Medulla oblongata (tissue), 1 donor: ENCODE measurements at regions not wholly inside any gene's neighbourhood (a gene's known extent, or its start where the extent isn't known, plus 50 kb on each side); places are given as distances from the start of the nearest gene placed in this dataset.

Experiments
- DNase-seq: peaks from one replicate; pipeline ENCODE4 v3.0.0-alpha.2; 2015; ENCODE audit errors: extremely low spot score

DNA sequence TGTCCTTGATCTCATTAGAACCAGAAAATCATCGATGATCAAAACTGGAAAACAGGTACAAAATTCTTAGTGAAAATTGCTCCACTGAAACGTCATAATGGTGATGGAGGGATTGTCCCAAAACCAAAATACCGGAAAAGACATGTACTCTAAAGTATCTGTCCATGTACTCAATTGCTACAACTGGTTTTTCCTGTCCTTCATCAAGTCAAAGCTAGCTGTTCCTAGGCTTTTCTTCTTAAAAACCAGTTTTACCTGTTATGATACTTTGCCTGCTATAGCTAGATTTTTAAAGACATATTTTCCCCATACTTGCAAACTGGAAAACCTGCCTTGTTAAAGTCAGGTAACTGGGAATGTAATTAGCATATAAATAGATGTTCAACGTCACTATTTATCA, 50.5 kb upstream of the LRRC1 start:
- no peak for DNase-seq

DNA sequence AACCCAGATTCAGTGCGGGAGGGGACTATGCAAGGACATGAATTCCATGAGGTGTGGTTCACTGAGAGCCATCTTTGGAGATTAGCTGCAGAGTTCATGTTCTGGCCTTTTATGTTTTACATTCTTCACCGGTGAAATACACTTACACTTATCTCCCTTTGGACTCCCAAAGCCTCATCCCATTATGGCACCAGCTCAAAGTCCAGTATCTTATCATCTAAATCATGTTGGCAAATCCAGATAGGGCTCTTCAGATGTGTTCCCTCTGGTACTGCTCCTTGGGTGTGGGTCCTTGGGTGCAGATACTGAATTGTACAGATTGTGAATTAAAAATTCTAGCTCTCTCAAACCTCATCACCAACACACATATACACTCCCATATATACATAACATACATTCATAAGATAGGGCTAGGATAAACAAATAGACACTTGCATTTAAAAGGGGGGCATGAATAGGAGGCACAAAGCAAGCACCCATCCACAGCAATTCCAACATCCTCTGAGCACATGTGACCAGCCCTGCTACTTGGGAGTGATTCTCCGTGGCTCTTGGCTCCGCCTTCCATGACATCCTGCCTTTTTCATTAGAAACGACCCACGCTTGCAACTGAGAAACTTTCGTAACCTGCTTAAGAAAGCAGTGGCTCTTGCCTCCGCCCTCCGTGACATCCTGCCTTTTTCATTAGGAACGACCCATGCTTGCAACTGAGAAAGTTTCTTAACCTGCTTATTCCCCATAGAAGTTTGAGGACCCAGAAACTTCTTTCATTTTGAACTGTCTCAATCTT, 53.6 kb upstream of the LRRC1 start:
- no peak for DNase-seq

DNA sequence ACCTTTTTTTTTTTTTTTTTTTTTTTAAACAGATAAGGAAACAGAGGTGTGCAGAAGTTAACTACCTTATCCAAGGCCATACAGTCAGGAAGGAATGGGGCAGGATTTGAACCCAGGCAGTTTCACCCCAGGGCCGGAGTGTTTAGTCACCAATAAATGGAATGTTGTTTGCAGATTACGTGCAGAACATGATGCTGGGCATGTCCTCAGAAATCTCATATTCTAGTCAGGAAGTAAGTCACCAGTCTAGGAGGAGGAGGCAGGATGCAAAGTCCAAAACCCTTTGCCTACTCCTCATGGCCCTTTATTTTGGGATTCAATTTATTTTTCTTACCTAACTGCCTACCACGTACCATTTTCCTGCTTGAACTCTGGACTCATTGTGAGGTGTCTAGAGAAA, 57.1 kb upstream of the LRRC1 start:
- DNase-seq, result no peak

DNA sequence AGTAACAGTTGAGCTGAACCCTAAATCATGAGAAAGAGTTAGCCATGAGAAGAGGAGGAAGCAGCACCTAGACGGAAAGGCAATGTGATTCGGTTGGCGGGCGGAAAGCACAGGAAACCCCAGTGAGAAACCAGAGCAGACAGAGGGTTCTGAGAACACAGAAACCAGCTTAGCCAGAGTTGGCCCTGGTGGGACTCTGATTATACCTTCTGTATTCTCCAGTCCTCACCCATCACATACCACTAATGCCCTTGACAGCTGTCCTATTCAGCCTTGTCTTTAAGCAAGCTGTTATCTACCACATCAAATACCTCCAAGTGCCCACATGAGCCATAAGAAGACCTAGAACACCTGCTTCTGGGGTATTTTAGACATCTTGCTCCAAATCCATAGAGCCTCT, 58.9 kb upstream of the LRRC1 start:
- no peak for DNase-seq

DNA sequence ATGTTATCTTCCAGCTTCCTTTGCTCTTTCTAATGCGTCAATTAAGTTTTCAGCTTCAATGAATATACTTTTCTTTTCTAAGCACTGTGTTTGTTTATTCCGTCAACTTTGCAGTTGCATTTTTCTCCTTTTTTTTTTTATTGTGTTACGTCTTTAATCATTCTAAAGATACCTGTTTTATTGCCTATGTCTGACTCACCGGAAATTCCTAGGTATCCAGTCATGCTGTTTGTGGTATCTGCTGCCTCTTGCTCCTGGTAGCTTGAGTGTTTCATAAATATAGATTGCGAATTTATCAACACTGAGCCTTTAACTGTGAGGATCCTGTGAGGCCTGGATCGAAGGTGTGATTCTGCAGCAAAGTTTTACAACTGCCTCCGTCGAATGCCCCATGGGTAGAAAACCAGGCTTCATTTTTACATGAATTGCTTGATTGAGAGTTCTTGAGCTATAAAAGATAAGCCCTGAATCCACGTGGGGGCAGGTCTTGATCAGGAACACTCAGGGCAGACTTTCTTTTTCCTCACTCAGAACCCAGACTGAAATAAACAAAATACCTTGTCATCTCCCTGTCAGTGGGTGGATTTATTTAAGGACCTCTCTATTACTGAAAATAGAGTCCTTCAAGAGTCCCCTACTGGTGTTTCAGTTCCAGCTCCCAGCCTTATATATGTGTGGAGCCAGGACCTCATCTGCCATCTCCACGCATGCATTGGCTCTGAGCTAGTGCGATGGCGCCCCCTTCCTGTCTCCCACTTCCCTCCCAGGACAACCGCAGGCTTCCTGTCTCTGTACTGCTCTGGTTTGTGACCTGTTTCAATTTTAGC, 60.1 kb upstream of the LRRC1 start:
- no peak for DNase-seq

DNA sequence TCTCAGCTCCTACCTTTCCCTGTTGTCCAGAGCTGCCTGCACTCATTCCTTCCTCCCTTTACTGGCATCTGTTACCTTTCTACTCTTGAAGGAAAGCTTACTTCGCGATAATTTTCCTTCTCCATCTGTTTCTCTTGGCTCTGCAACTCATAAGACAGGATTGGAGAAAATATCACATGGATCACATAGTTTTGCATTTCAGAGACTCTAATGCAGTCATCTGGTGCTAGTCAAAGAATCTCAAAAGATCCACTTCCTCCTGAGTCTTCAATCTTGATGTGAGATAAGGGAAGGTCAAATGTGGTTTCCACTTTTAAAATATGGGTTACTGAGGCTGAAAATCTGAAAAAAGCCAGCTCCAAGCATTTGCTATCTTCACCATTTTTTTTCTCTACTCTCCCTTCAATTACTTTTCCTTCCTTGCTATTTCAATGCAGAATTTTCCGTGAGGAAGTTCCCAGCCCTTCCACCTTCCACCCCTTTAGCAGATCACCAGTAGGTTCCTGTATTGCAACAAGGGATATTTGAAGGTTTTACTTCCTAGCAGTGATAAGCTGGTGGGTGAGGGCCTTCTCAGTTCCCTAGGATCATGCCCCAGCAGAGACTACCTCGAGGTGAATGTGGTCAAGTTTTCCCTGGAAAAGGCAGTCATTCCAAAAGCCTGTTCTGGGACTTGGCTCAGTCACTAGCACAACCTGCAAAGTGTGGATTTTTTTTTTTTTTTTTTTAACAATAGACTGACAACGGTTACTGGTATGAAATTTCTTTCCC, 62.8 kb upstream of the LRRC1 start:
- DNase-seq, result no peak

DNA sequence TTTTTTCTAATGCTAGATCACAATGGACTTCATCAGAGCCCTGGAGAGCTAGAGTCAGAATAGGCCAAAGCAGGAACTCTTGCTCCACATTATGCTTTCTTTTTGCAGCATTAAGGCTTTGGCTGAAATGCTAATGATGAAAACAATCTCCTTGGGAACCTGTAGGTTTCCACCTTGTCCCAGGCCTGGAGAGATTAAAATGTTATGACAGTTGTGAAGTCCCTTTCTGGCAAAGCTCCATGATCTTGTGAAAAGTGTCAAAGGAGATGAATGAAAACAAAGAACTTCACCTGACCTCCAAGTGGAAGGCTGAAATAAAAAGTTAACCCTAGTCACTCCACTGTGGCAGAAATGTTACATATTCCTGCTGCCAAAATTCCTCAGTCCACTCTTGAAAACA, 64.0 kb upstream of the LRRC1 start:
- peak; percentile 11 for DNase-seq

DNA sequence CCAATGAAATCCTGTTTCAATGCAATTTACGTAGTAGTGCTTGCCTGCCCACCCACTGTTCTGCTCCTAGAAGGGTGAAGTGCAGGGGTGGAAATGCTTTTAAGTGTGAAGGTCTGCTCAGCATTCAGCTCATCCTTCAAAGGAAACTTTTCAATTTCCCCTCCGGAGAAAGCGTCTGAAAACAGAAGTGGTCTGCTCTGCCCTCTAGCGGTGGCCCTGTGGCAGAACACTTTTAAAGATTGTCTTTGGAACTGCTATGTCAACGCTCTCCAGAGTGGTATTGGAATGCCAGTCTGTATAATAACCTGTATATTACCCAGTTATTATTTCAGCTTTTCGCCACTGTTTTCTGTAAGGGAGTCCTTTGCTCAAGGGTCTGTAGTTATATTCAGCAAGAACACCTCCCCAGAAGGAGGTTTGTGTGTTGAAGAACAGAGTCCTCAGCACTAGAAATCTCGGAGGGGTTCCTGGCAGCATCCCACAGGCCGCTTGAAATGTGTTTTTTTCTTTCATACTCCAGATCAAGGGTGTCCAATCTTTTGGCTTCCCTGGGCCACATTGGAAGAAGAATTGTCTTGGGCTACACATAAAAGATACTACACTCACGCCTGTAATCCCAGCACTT, 63.1 kb upstream of the KLHL31 start:
- DNase-seq, result peak; percentile 70

DNA sequence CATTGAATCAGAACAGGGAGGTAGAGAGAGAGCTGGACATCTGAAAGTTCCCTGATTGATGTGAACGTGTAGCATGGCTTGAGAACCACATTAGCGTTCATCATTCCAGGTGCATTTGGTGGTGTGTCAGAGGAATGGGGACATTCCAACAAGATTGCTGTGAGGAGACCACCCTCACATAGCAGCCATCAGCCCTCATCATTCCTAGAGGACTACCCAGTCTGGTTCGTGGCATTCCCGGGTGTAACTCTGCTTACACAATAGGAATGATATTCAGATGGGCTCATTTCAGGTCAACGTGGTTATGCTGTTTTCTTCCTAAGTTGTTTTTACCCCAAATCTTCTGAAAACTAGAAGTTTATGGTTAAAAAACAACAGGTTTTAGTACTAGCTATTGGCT, 62.2 kb upstream of the KLHL31 start:
- DNase-seq, result no peak

DNA sequence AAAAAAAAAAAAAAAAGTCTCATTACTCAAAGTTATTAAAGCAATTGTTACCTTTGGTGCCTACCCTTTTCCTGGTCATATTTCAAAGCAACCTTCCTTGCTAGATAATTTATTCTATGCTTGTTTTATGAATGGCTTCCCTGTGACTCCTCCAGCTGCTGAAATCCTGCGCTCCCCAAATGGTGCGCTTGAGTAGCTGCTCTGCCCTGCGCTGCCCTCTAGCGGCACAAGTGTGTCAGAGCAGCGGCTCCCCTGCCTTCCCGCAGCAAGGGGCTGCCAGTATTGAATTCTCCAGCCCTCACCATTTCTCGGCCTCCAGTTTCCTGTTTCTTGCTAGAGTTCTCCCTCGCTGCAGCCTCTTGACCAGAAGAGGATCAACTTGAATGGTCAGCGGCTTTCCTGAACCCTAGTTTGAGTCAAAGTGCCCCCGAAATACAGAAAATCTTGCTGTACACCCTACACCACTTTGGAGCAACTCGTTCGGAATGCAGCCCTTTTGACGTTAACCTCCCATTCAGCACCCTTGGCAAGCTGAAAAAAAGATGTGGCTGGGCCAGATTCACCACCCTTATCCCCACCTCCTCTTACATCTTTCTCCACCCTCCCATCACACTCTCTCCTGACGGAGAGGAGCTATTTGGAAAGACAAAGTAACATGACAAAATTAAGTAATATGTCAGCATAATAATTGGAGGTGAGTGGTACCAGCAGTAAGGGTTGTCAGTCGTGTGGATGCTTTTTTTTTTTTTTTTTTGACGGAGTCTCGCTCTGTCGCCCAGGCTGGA, 60.4 kb upstream of the KLHL31 start:
- DNase-seq, result peak; percentile 88

DNA sequence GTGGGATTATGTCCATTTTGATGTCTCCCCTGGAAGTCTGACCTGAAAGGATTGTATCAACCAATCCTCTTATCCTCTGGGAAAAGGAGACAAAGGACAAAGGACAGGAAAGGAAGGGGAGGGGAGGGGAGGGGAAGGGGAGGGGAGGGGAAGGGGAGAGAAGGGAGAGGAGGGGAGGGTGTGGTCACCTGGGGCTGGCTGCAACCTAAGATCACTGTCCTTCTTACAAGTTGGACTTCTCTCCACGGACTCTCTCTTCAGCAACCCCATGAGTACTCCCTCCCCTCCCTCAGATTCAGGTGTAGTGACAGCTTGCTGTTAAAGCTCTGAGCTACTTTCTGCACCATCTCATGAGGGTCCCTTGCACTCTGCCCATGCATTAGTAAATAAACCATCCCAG, 58.9 kb upstream of the KLHL31 start:
- no peak for DNase-seq

DNA sequence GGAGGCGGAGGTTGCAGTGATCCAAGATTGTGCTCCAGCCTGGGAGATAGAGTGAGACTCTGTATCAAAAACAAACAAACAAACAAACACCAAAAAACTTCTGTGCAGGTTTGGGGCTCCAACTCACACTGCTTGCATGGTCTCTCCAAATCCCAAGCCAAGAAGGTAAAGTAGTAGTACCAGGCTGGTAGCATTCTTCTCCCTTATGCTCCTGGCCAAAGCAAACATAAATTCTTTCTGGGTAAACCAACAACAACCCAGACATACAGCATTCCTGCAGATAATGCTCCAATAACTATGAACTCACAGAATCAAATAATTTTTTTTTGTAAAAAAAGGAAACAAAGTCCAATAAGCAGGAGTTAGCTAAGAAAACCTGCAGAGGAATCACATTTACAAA, 57.8 kb upstream of the KLHL31 start:
- no peak for DNase-seq

DNA sequence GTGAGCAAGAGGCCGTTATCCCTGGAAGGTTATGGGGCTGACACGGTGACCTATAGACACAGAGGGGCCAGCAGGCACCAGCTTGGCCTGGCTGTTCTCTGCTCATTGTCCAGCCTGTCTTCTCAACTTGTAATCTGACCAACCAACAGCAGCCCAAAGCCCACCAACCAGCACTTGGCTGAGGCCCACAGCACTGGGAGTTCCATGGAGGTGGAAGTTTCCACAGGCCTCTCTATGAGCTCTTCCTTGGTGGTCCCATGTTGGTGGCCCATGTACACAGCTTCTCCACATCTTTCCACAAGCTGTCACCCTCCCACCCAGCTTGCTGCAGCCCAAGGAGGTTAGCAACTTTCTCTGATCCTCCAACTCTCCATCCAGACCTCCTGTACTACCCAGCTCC, 56.2 kb upstream of the KLHL31 start:
- DNase-seq, result no peak

DNA sequence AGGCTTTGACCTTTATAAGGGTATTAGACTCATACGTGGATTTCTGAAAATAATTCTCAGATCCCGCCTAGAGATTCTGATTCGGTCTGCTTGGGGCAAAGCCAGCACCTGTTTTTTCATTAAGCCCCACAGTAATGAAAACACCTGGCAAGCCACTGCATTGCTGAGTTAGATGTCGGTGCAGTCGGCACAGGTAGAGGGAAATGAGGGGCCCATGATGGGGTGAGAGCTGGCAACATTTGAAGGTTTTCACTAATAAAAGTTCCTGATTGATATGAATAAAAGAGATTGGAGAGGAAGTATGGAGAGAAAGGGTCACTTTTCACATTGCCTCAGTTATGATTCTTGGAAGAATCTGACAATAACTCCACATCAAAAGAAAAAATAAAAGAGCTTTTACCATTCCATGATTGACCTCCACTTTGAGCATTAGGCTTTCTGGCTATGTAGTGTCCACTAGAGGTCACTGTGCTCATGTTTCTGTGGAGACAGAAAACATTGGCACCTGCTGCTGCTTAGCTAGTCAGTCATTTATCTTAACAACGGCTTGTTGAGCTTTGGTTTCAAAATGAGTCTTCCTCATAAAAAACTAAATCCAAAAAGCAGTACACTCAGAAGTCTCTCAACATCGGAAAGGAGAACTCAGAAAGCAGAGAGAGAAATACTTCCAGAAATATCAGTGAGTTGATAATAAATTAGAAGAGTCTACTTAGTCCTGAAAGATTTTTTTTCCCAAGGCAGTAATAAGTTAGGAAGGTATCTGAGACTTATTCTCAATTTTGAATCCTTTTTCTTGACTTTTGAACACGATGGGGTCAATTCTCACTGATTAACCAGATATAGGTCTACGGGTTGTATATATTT, 53.3 kb upstream of the KLHL31 start:
- peak; percentile 90 for DNase-seq

DNA sequence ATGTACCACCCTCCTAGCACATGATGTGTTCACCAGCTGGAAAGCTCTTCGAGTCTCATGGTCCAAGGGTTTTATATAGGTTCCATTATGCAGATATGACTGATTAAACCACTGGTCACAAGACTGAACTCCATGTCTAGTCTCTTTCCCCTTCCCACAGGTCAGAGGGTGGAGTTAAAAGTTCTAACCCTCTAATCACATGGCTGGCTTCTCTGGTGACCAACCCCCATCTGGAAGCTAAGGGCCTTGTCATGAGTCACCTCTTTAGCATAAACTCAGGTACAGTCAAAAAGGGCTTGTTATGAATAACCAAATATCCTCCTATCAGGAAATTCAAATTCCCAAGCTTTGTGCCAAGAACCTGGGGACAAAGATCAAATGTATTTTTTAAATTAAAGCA, 52.0 kb upstream of the KLHL31 start:
- DNase-seq, result no peak

DNA sequence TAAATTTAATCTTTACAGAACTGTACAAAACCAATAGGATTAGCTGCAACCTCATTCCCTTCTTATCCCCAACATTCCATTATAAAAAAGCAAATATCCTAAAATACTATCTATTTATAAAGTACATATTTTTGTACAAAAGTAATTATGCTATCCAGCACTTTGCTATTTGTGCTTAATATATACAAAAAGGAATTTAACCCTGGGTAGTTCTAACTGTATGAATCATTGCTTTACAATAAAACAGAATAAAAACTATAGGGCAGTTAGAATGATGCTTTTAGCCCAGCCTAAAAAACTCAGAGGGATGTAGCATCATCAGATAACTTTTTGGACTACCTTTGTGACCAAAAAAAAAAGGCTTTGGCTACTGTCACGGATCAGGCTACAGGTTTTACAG, 49.9 kb upstream of the KLHL31 start:
- DNase-seq, result no peak
